ENCODE measurements at regions not wholly inside any gene's neighbourhood (a gene's known extent, or its start where the extent isn't known, plus 50 kb on each side); places are given as distances from the start of the nearest gene placed in this dataset.
"Not testable (repeated sequence)": the region's sequence is repeated elsewhere in the genome, so short reads cannot be mapped to it uniquely, and the experiment has no call there.

DNA sequence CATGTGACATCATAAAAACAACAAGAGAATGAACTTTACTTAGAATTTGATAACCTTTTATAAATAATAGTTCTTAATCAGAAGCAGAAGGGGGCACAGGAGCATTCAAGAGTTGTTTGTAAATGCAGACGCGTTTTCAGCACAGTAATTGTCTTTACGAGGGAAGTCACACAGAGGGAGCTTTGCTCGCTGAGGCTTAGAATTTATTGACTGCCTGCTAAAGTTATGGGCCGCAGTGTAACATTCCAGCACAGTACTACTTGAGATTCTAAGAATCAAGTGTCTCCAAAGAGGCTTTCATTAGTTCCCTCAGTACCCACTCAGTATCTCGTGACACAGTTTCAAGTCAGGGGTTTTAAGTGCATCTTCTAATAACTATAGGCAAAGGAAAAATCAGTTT is 288.7 kb downstream of the NR2F2 start:
- Histone ChIP-seq H3K9me3 (ENCODE audit: insufficient read depth, low read depth, low read length) (0 out of 2 replicates have a peak, but pooled peaks cover 3% of the 10 kb centered on the region), H3K27ac (ENCODE audit: low read depth, low read length) (peak overlapping the region; percentile 26; the same call in 1 of the 2 replicates), H3K4me3 (ENCODE audit: low read length) (no peak overlapping the region), H3K9ac (ENCODE audit: low read depth, low read length) (no peak overlapping the region), H3K27me3 (ENCODE audit: insufficient read depth, low read length) (no peaks in the 10 kb centered on the region), H3K4me1 (ENCODE audit: insufficient read depth, low read length) (peaks cover 12% of the 10 kb centered on the region), H3K36me3 (ENCODE audit: insufficient read depth, low read length) (no peaks in the 10 kb centered on the region)
- WGBS, result 38% methylated on average over 6 of the region's 6 CpGs

- WGBS, result 92% methylated on average over 6 of the region's 6 CpGs
- Histone ChIP-seq H3K36me3 (ENCODE audit: insufficient read depth, low read length) (no peaks in the 10 kb centered on the region), H3K9me3 (ENCODE audit: insufficient read depth, low read depth, low read length) (no peaks in the 10 kb centered on the region), H3K27me3 (ENCODE audit: insufficient read depth, low read length) (no peaks in the 10 kb centered on the region), H3K9ac (ENCODE audit: low read depth, low read length) (no peak overlapping the region), H3K4me1 (ENCODE audit: insufficient read depth, low read length) (peaks cover 12% of the 10 kb centered on the region), H3K4me3 (ENCODE audit: low read length) (no peak overlapping the region), H3K27ac (ENCODE audit: low read depth, low read length) (no peak overlapping the region)
Observed at GRCh38 chr15:96622714-96623113, 292.2 kb downstream of the NR2F2 start.

DNA sequence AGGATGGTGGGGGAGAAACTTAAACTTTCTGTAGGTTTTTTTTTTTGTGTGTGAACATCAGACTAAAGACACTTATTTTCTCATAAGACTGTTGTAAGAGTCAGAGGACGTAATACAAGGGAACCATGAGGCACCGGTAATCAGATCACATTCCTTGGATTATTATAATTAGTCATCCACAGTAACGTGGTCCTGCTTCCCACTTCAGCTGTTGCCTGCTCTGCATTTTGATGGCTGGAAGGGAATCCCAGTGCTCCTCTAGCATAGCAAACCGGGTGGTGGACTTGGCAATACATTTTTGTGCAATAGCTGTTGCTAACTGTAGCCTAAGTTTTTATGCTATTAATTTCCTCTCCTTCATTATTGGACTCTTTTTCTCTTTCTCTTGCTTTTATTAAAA is 294.8 kb downstream of the NR2F2 start:
- no peaks in the 10 kb centered on the region for H3K27me3 ChIP-seq (ENCODE audit: insufficient read depth, low read length)
- 89% methylated on average over 4 of the region's 4 CpGs for WGBS
- no peaks in the 10 kb centered on the region for H3K36me3 ChIP-seq (ENCODE audit: insufficient read depth, low read length)
- no peak overlapping the region for H3K4me3 ChIP-seq (ENCODE audit: low read length)
- H3K4me1 ChIP-seq (ENCODE audit: insufficient read depth, low read length), result no peaks in the 10 kb centered on the region
- H3K9ac ChIP-seq (ENCODE audit: low read depth, low read length), result no peak overlapping the region
- H3K27ac ChIP-seq (ENCODE audit: low read depth, low read length), result no peak overlapping the region
- no peaks in the 10 kb centered on the region for H3K9me3 ChIP-seq (ENCODE audit: insufficient read depth, low read depth, low read length)

- no peak overlapping the region for H3K9ac ChIP-seq (ENCODE audit: low read depth, low read length)
Observed at GRCh38 chr15:96627031-96627568, 296.6 kb downstream of the NR2F2 start.

GRCh38 chr15:96629511-96629910 is 299.0 kb downstream of the NR2F2 start:
- Histone ChIP-seq H3K4me3 (ENCODE audit: low read length) (no peak overlapping the region), H3K36me3 (ENCODE audit: insufficient read depth, low read length) (no peaks in the 10 kb centered on the region), H3K4me1 (ENCODE audit: insufficient read depth, low read length) (no peaks in the 10 kb centered on the region), H3K9me3 (ENCODE audit: insufficient read depth, low read depth, low read length) (no peaks in the 10 kb centered on the region), H3K27ac (ENCODE audit: low read depth, low read length) (no peak overlapping the region), H3K27me3 (ENCODE audit: insufficient read depth, low read length) (no peaks in the 10 kb centered on the region), H3K9ac (ENCODE audit: low read depth, low read length) (no peak overlapping the region)
- WGBS, result 87% methylated on average over 4 of the region's 4 CpGs

More at GRCh38 chr15:96627031-96627568, 296.6 kb downstream of the NR2F2 start:
- Histone ChIP-seq H3K4me3 (ENCODE audit: low read length) (no peak overlapping the region), H3K9me3 (ENCODE audit: insufficient read depth, low read depth, low read length) (no peaks in the 10 kb centered on the region), H3K27ac (ENCODE audit: low read depth, low read length) (no peak overlapping the region), H3K27me3 (ENCODE audit: insufficient read depth, low read length) (no peaks in the 10 kb centered on the region), H3K4me1 (ENCODE audit: insufficient read depth, low read length) (no peaks in the 10 kb centered on the region), H3K36me3 (ENCODE audit: insufficient read depth, low read length) (no peaks in the 10 kb centered on the region)
- WGBS, result 94% methylated on average over 13 of the region's 13 CpGs

DNA sequence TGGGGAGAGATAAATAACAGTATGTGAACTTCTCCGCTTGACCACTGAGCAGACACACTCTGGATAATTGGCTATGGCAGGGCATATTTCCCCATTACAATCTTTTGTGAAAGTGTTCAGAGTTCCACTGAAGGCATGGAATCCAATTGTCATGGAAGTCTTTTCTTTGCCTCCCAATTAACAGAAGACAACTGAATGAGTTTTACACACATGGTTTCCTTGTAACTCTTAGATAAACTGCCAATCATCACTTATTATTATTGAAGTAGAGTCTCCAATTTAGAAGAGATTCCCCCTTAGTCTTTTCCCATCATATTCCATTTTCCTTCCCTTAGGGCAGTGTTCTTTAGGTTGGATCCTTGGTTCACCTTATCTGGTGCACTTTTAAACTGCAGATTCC is 308.3 kb downstream of the NR2F2 start:
- 95% methylated on average over 1 of the region's 1 CpG for WGBS
- 0 out of 2 replicates have a peak, but pooled peaks cover 5% of the 10 kb centered on the region for H3K9me3 ChIP-seq (ENCODE audit: insufficient read depth, low read depth, low read length)

DNA sequence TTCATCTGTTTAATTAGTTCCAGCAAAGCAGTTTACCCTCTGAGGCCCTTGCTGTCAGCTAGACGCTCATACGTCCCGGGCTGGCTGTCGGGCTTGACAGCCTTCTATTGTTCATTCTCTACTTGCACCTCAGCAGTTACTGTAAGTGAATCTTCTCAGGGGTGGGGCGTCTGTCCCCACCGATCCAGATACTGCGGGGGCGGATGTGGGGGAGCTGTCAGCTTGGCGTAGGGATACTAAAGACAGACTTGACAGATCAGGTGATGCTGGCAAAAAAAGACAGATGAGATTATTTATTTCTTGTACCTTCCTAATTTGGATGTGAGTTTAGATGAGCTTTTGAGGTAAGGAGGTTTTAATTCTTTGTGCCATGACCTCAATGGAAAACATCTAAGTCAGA is 315.3 kb downstream of the NR2F2 start:
- H3K27me3 ChIP-seq (ENCODE audit: insufficient read depth, low read length), result no peaks in the 10 kb centered on the region
- H3K36me3 ChIP-seq (ENCODE audit: insufficient read depth, low read length), result no peaks in the 10 kb centered on the region
- 0 out of 2 replicates have a peak, but pooled peaks cover 5% of the 10 kb centered on the region for H3K9me3 ChIP-seq (ENCODE audit: insufficient read depth, low read depth, low read length)
- H3K4me1 ChIP-seq (ENCODE audit: insufficient read depth, low read length), result no peaks in the 10 kb centered on the region
- no peak overlapping the region for H3K27ac ChIP-seq (ENCODE audit: low read depth, low read length)
- H3K4me3 ChIP-seq (ENCODE audit: low read length), result no peak overlapping the region
- 92% methylated on average over 9 of the region's 9 CpGs for WGBS
- no peak overlapping the region for H3K9ac ChIP-seq (ENCODE audit: low read depth, low read length)

More for the DNA sequence above, 308.3 kb downstream of the NR2F2 start:
- Histone ChIP-seq H3K9ac (ENCODE audit: low read depth, low read length) (no peak overlapping the region), H3K4me3 (ENCODE audit: low read length) (no peak overlapping the region), H3K27me3 (ENCODE audit: insufficient read depth, low read length) (no peaks in the 10 kb centered on the region), H3K36me3 (ENCODE audit: insufficient read depth, low read length) (no peaks in the 10 kb centered on the region), H3K4me1 (ENCODE audit: insufficient read depth, low read length) (no peaks in the 10 kb centered on the region), H3K27ac (ENCODE audit: low read depth, low read length) (no peak overlapping the region)

GRCh38 chr15:96648866-96649265 is 318.4 kb downstream of the NR2F2 start:
- no peaks in the 10 kb centered on the region for H3K36me3 ChIP-seq (ENCODE audit: insufficient read depth, low read length)
- no peak overlapping the region for H3K9ac ChIP-seq (ENCODE audit: low read depth, low read length)
- H3K27ac ChIP-seq (ENCODE audit: low read depth, low read length), result no peak overlapping the region
- whole genome bisulfite sequencing, result 95% methylated on average over 7 of the region's 9 CpGs
- H3K4me1 ChIP-seq (ENCODE audit: insufficient read depth, low read length), result no peaks in the 10 kb centered on the region
- no peaks in the 10 kb centered on the region for H3K27me3 ChIP-seq (ENCODE audit: insufficient read depth, low read length)
- no peaks in the 10 kb centered on the region for H3K9me3 ChIP-seq (ENCODE audit: insufficient read depth, low read depth, low read length)
- no peak overlapping the region for H3K4me3 ChIP-seq (ENCODE audit: low read length)

DNA sequence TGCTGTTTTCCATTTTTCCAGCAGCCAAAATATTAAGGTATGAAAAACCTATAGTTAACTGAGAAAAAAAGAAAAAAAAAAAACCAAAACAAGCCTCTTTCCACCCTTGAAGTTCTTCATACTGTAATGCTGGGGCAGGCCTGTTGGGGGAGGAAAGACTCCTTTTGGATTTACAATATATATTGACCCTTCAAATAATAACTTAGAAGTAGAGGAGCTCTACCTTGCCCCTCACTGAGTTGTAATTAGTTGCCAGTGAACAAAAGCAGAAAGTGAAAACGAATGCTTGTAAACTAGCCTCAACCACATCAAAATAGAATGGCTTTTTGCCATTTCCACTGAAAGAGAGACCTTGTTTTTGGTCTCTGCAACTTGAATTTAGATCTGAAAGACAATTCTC is 326.6 kb downstream of the NR2F2 start:
- Histone ChIP-seq H3K9ac (ENCODE audit: low read depth, low read length) (no peak overlapping the region), H3K27me3 (ENCODE audit: insufficient read depth, low read length) (no peaks in the 10 kb centered on the region), H3K27ac (ENCODE audit: low read depth, low read length) (no peak overlapping the region), H3K9me3 (ENCODE audit: insufficient read depth, low read depth, low read length) (no peaks in the 10 kb centered on the region), H3K36me3 (ENCODE audit: insufficient read depth, low read length) (no peaks in the 10 kb centered on the region), H3K4me1 (ENCODE audit: insufficient read depth, low read length) (no peaks in the 10 kb centered on the region), H3K4me3 (ENCODE audit: low read length) (no peak overlapping the region)
- 82% methylated on average over 1 of the region's 1 CpG for WGBS

DNA sequence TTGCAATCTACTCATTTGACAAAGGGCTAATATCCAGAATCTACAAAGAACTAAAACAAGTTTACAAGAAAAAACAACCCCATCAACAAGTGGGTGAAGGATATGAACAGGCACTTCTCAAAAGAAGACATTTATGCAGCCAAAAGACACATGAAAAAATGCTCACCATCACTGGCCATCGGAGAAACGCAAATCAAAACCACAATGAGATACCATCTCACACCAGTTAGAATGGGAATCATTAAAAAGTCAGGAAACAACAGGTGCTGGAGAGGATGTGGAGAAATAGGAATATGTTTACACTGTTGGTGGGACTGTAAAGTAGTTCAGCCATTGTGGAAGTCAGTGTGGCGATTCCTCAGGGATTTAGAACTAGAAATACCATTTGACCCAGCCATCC is 336.5 kb downstream of the NR2F2 start:
- not testable (repeated sequence) for H3K4me3 ChIP-seq (ENCODE audit: low read length); H3K9ac ChIP-seq (ENCODE audit: low read depth, low read length); H3K27me3 ChIP-seq (ENCODE audit: insufficient read depth, low read length); H3K9me3 ChIP-seq (ENCODE audit: insufficient read depth, low read depth, low read length); H3K36me3 ChIP-seq (ENCODE audit: insufficient read depth, low read length); H3K27ac ChIP-seq (ENCODE audit: low read depth, low read length); H3K4me1 ChIP-seq (ENCODE audit: insufficient read depth, low read length)
- no CpG with 5 or more reads among the region's 3 CpGs for WGBS

DNA sequence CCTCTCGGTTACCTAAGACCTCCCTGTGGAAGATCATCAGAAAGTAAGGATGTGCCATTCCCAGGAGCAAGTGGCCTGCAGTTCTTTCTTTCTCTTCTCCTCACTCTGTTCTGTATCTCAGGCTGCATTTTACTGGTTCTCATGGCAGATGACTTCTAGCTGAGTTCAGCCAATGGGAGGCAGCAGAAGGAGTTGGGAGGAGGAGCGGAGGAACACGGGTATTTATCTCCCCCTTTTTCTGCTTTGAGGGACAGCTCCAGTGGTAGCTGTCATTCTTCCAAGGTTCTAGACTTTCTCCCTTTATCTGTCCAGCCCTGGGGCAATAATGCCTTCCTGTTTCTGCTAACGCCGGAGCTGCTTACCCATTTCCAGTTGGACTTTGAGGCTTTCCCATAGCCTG is 339.9 kb downstream of the NR2F2 start:
- H3K4me3 ChIP-seq (ENCODE audit: low read length), result no peak overlapping the region
- H3K4me1 ChIP-seq (ENCODE audit: insufficient read depth, low read length), result no peaks in the 10 kb centered on the region
- H3K9ac ChIP-seq (ENCODE audit: low read depth, low read length), result no peak overlapping the region
- no peak overlapping the region for H3K27ac ChIP-seq (ENCODE audit: low read depth, low read length)
- H3K9me3 ChIP-seq (ENCODE audit: insufficient read depth, low read depth, low read length), result no peaks in the 10 kb centered on the region
- H3K36me3 ChIP-seq (ENCODE audit: insufficient read depth, low read length), result no peaks in the 10 kb centered on the region
- H3K27me3 ChIP-seq (ENCODE audit: insufficient read depth, low read length), result no peaks in the 10 kb centered on the region
- WGBS, result 87% methylated on average over 5 of the region's 5 CpGs

DNA sequence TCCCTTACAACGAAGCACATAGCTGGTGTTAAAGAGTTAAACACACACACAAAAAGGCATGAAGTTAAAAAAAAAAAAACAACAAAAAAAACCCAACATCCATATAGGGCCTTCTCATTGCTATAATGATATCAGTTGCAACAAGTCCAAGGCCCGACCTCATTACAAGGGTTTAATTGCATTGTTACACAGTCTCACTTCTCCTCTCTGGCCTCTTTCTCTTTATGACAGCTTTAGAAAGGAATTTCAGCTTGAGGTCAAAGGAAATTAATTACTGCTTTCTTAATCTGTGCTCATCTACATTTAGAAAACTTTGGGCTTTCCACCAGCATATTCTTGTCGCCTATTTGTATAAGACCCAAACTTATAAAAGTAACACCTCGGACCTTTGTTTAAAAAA is 342.1 kb downstream of the NR2F2 start:
- no peak overlapping the region for H3K9ac ChIP-seq (ENCODE audit: low read depth, low read length)
- H3K27ac ChIP-seq (ENCODE audit: low read depth, low read length), result no peak overlapping the region
- H3K27me3 ChIP-seq (ENCODE audit: insufficient read depth, low read length), result no peaks in the 10 kb centered on the region
- no peaks in the 10 kb centered on the region for H3K4me1 ChIP-seq (ENCODE audit: insufficient read depth, low read length)
- H3K9me3 ChIP-seq (ENCODE audit: insufficient read depth, low read depth, low read length), result no peaks in the 10 kb centered on the region
- 87% methylated on average over 4 of the region's 4 CpGs for WGBS
- no peak overlapping the region for H3K4me3 ChIP-seq (ENCODE audit: low read length)
- H3K36me3 ChIP-seq (ENCODE audit: insufficient read depth, low read length), result no peaks in the 10 kb centered on the region

All from HUES64 (cell line).